ENCODE measurements at regions not wholly inside any gene's neighbourhood (a gene's known extent, or its start where the extent isn't known, plus 50 kb on each side); places are given as distances from the start of the nearest gene placed in this dataset.

DNA sequence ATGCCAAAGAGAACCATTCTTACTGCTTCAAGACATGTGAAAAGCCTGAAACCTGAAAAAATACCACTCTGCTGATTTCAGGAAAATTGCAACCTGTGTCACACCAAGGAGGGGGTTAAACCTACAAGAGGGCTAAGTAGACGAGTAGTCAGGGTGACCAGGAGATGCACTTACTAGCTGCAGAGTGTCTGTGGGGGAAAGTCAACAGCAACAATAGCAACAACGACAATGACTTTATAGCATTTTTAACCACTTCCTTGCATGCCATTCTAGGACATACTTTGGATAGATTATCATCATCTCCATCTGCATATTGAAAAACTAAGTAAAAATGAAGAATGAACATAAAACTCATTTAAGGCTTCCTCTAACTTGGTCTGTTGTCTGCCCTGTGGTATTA is 902.7 kb downstream of the BCL11B start (continued):
- TF ChIP-seq, protein P1, sequence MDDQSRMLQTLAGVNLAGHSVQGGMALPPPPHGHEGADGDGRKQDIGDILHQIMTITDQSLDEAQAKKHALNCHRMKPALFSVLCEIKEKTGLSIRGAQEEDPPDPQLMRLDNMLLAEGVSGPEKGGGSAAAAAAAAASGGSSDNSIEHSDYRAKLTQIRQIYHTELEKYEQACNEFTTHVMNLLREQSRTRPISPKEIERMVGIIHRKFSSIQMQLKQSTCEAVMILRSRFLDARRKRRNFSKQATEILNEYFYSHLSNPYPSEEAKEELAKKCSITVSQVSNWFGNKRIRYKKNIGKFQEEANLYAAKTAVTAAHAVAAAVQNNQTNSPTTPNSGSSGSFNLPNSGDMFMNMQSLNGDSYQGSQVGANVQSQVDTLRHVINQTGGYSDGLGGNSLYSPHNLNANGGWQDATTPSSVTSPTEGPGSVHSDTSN (IDR thresholded peaks at IDR 0.05) = no peak
- TF ChIP-seq SIN3A (IDR thresholded peaks at IDR 0.05; ENCODE audit: borderline replicate concordance, low read depth, low read length) (no peak), JUND (IDR thresholded peaks at IDR 0.05) (no peak), NFIC (IDR thresholded peaks at IDR 0.05; ENCODE audit: borderline replicate concordance) (no peak)

DNA sequence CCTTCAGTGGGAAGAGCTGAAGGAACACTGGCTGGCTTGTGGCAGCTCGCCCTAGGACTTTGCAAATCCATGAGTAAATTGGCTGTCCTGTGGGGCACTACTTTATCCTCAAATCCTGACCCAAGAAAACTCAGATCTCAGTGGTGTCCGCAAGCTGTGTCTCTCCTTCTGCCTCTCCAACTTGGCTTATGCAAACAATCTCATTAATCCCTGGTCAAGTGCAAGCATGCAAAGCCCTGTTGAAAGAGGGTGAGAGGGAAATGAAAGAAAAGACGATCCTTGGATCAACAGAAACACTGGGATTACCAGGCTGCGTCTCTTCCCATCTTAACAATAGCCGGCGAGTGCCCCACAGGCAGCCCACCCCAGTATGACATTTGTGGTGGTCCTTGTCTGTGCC is 901.6 kb downstream of the BCL11B start:
- ChIA-PET POLR2A (no interaction called here), CTCF (no interaction called here)
- no peaks in the 10 kb centered on the region for H3F3A ChIP-seq (replicated peaks; ENCODE audit: insufficient read depth)
- no peak for DNase-seq
- H3K79me2 ChIP-seq (ENCODE audit: insufficient read depth) = no peaks in the 10 kb centered on the region
- no peak overlapping the region for H3K4me3 ChIP-seq (ENCODE audit: low read depth in 2 of 2, low read length in 1 of 2)
- H3K9me3 ChIP-seq = no peaks in the 10 kb centered on the region
- no peak overlapping the region for H3K9ac ChIP-seq
- no peak for TF ChIP-seq JUND (IDR thresholded peaks at IDR 0.05)
- TF ChIP-seq, protein P2, sequence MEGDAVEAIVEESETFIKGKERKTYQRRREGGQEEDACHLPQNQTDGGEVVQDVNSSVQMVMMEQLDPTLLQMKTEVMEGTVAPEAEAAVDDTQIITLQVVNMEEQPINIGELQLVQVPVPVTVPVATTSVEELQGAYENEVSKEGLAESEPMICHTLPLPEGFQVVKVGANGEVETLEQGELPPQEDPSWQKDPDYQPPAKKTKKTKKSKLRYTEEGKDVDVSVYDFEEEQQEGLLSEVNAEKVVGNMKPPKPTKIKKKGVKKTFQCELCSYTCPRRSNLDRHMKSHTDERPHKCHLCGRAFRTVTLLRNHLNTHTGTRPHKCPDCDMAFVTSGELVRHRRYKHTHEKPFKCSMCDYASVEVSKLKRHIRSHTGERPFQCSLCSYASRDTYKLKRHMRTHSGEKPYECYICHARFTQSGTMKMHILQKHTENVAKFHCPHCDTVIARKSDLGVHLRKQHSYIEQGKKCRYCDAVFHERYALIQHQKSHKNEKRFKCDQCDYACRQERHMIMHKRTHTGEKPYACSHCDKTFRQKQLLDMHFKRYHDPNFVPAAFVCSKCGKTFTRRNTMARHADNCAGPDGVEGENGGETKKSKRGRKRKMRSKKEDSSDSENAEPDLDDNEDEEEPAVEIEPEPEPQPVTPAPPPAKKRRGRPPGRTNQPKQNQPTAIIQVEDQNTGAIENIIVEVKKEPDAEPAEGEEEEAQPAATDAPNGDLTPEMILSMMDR (IDR thresholded peaks at IDR 0.05) = no peak
- TF ChIP-seq, protein P3, sequence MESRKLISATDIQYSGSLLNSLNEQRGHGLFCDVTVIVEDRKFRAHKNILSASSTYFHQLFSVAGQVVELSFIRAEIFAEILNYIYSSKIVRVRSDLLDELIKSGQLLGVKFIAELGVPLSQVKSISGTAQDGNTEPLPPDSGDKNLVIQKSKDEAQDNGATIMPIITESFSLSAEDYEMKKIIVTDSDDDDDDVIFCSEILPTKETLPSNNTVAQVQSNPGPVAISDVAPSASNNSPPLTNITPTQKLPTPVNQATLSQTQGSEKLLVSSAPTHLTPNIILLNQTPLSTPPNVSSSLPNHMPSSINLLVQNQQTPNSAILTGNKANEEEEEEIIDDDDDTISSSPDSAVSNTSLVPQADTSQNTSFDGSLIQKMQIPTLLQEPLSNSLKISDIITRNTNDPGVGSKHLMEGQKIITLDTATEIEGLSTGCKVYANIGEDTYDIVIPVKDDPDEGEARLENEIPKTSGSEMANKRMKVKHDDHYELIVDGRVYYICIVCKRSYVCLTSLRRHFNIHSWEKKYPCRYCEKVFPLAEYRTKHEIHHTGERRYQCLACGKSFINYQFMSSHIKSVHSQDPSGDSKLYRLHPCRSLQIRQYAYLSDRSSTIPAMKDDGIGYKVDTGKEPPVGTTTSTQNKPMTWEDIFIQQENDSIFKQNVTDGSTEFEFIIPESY (IDR thresholded peaks at IDR 0.05; ENCODE audit: borderline replicate concordance, low read depth) = no peak
- no peak for TF ChIP-seq TAF1 (IDR thresholded peaks at IDR 0.05; ENCODE audit: borderline replicate concordance, low read depth, low read length)
- TF ChIP-seq RCOR1 (IDR thresholded peaks at IDR 0.05; ENCODE audit: low read length) = no peak
- no peak for TF ChIP-seq RFX5 (IDR thresholded peaks at IDR 0.05; ENCODE audit: low read length)
- no peak for TF ChIP-seq FOSL2 (IDR thresholded peaks at IDR 0.05; ENCODE audit: borderline replicate concordance, low read depth)
- no peak for TF ChIP-seq GABPA (IDR thresholded peaks at IDR 0.05; ENCODE audit: low read depth)
- no peak for TF ChIP-seq YY1 (IDR thresholded peaks at IDR 0.05; ENCODE audit: low read depth)
- no peak for TF ChIP-seq FOXM1 (IDR thresholded peaks at IDR 0.05; ENCODE audit: low read depth)
- TF ChIP-seq POLR2AphosphoS5 (IDR thresholded peaks at IDR 0.05; ENCODE audit: low read depth, low read length) = no peak
- no peak overlapping the region for H2AFZ ChIP-seq (ENCODE audit: low read depth)
- H3K9me2 ChIP-seq = no peaks in the 10 kb centered on the region
- no peaks in the 10 kb centered on the region for H3K27me3 ChIP-seq (ENCODE audit: insufficient read depth)
- no peaks in the 10 kb centered on the region for H4K20me1 ChIP-seq (ENCODE audit: insufficient read depth)
- WGBS (ENCODE audit: low lambda C conversion rate) = 6% methylated on average over 6 of the region's 6 CpGs
- no peak overlapping the region for H3K27ac ChIP-seq (ENCODE audit: low read depth in 2 of 2, low read length in 1 of 2)
- no peak overlapping the region for H3K4me2 ChIP-seq
- H3K4me1 ChIP-seq (ENCODE audit: control insufficient read depth in 1 of 2, insufficient read depth in 2 of 2, low read depth in 1 of 2, low read length in 1 of 2) = no peaks in the 10 kb centered on the region
- no peaks in the 10 kb centered on the region for H3K36me3 ChIP-seq (replicated peaks in 1 of 2; ENCODE audit: control insufficient read depth in 1 of 2, insufficient read depth in 2 of 2, low read length in 1 of 2)

Measured in SK-N-SH (cell line).